ENCODE measurements at regions not wholly inside any gene's neighbourhood (a gene's known extent, or its start where the extent isn't known, plus 50 kb on each side); places are given as distances from the start of the nearest gene placed in this dataset.
A peak's percentile ranks its signal among the peaks of the same experiment; 100 is the strongest.

- no peak overlapping the region for H2AFZ ChIP-seq (replicated peaks)
- DNase-seq (ENCODE audit: low spot score) = no peak
These were observed 244.7 kb downstream of the COL4A1 start for GRCh38 chr13:110062077-110062776.

GRCh38 chr13:110061270-110061669 lies 245.7 kb downstream of the COL4A1 start:
- H3K9me3 Mint-ChIP-seq = peaks cover 2% of the 10 kb centered on the region

More at GRCh38 chr13:110062077-110062776, 244.7 kb downstream of the COL4A1 start:
- Histone ChIP-seq H3K27ac (no peak overlapping the region), H4K20me1 (ENCODE audit: low read depth) (no peaks in the 10 kb centered on the region), H3K4me3 (no peak overlapping the region), H3K27me3 (no peaks in the 10 kb centered on the region), H3K4me1 (no peaks in the 10 kb centered on the region), H3K79me2 (ENCODE audit: low read depth) (no peaks in the 10 kb centered on the region), H3F3A (ENCODE audit: low read depth) (no peaks in the 10 kb centered on the region), H3K36me3 (no peaks in the 10 kb centered on the region), H3K9ac (no peak overlapping the region), H3K4me2 (no peak overlapping the region), H3K9me3 (ENCODE audit: low read depth) (no peaks in the 10 kb centered on the region)
- H3K9me3 Mint-ChIP-seq = peaks cover 3% of the 10 kb centered on the region
- H3K4me1 Mint-ChIP-seq = no peaks in the 10 kb centered on the region
- TF ChIP-seq EZH2phosphoT487 (IDR thresholded peaks at IDR 0.05) (no peak), EZH2 (IDR thresholded peaks at IDR 0.05) (no peak), CTCF (IDR thresholded peaks at IDR 0.05) (no peak)
- no peak overlapping the region for H3K27ac Mint-ChIP-seq
- peaks cover 4% of the 10 kb centered on the region for H3K27me3 Mint-ChIP-seq (ENCODE audit: insufficient read depth, low read depth)
- H3K36me3 Mint-ChIP-seq = no peaks in the 10 kb centered on the region
- H3K4me3 Mint-ChIP-seq = no peak overlapping the region

GRCh38 chr13:110057052-110057451 lies 249.9 kb downstream of the COL4A1 start:
- H3K36me3 Mint-ChIP-seq = no peaks in the 10 kb centered on the region
- no peaks in the 10 kb centered on the region for H3K4me1 ChIP-seq
- H3K27me3 Mint-ChIP-seq (ENCODE audit: insufficient read depth, low read depth) = peaks cover 4% of the 10 kb centered on the region
- H3K36me3 ChIP-seq = no peaks in the 10 kb centered on the region
- H3K79me2 ChIP-seq (ENCODE audit: low read depth) = no peaks in the 10 kb centered on the region
- DNase-seq (ENCODE audit: low spot score) = no peak
- no peak overlapping the region for H3K4me3 Mint-ChIP-seq
- no peaks in the 10 kb centered on the region for H3K27me3 ChIP-seq
- TF ChIP-seq EZH2phosphoT487 (IDR thresholded peaks at IDR 0.05) (no peak), CTCF (IDR thresholded peaks at IDR 0.05) (no peak), EZH2 (IDR thresholded peaks at IDR 0.05) (no peak)
- no peaks in the 10 kb centered on the region for H4K20me1 ChIP-seq (ENCODE audit: low read depth)
- no peak overlapping the region for H2AFZ ChIP-seq (replicated peaks)
- no peak overlapping the region for H3K9ac ChIP-seq
- no peak overlapping the region for H3K27ac ChIP-seq
- H3F3A ChIP-seq (ENCODE audit: low read depth) = no peaks in the 10 kb centered on the region
- no peak overlapping the region for H3K27ac Mint-ChIP-seq
- H3K4me1 Mint-ChIP-seq = no peaks in the 10 kb centered on the region
- H3K9me3 ChIP-seq (ENCODE audit: low read depth) = no peaks in the 10 kb centered on the region
- no peaks in the 10 kb centered on the region for H3K9me3 Mint-ChIP-seq
- H3K4me3 ChIP-seq = no peak overlapping the region
- no peak overlapping the region for H3K4me2 ChIP-seq

More at GRCh38 chr13:110061270-110061669, 245.7 kb downstream of the COL4A1 start:
- H3K27me3 Mint-ChIP-seq (ENCODE audit: insufficient read depth, low read depth) = peaks cover 4% of the 10 kb centered on the region
- Histone ChIP-seq H3K27me3 (no peaks in the 10 kb centered on the region), H2AFZ (replicated peaks) (no peak overlapping the region), H3K79me2 (ENCODE audit: low read depth) (no peaks in the 10 kb centered on the region), H3K27ac (no peak overlapping the region), H4K20me1 (ENCODE audit: low read depth) (no peaks in the 10 kb centered on the region), H3K36me3 (no peaks in the 10 kb centered on the region), H3K4me3 (no peak overlapping the region), H3K4me2 (no peak overlapping the region), H3K9me3 (ENCODE audit: low read depth) (no peaks in the 10 kb centered on the region), H3K9ac (no peak overlapping the region), H3K4me1 (no peaks in the 10 kb centered on the region), H3F3A (ENCODE audit: low read depth) (no peaks in the 10 kb centered on the region)
- no peak for DNase-seq (ENCODE audit: low spot score)
- no peaks in the 10 kb centered on the region for H3K4me1 Mint-ChIP-seq
- H3K4me3 Mint-ChIP-seq = no peak overlapping the region
- TF ChIP-seq CTCF (IDR thresholded peaks at IDR 0.05) (peak; percentile 9), EZH2phosphoT487 (IDR thresholded peaks at IDR 0.05) (no peak)
- no peak overlapping the region for H3K27ac Mint-ChIP-seq
- H3K36me3 Mint-ChIP-seq = no peaks in the 10 kb centered on the region

All from neural progenitor cell (in vitro differentiated cells).